HEK293 (cell line): ENCODE measurements at regions not wholly inside any gene's neighbourhood (a gene's known extent, or its start where the extent isn't known, plus 50 kb on each side); places are given as distances from the start of the nearest gene placed in this dataset.

ENCODE experiments used
- CTCF ChIA-PET: fragments of 350-600 bp; formaldehyde crosslinking; extraction: SDS; loops from one replicate; lab custom pipeline; 2021; ENCODE audit warnings: antibody characterized with exemption; lab: Yijun Ruan, JAX
- POLR2A ChIA-PET: fragments of 300-600 bp; formaldehyde crosslinking; extraction: SDS; loops from one replicate; lab custom pipeline; 2020; ENCODE audit warnings: antibody characterized with exemption, inconsistent platforms; lab: Yijun Ruan, JAX
- H3K27ac ChIP-seq: fragments of 200-500 bp; sonication (Bioruptor generic); 2 replicates; pipeline ENCODE4 v1.5.1; 2014; ENCODE audit warnings: low read depth, low read length, control low read depth, inconsistent platforms; ENCODE audit errors: extremely low read depth
- H3K36me3 ChIP-seq, 2 experiments: fragments of 200-500 bp in 1 of 2; sonication (Bioruptor generic) in 1 of 2; 1 replicate in 1 of 2; 2 replicates in 1 of 2; pipeline ENCODE4 v1.5.1; 2014 to 2017; ENCODE audit warnings: inconsistent platforms in 2 of 2, low read length in 2 of 2; ENCODE audit not compliant: control insufficient read depth in 2 of 2, insufficient read depth in 1 of 2
- H3K4me1 ChIP-seq: fragments of 200-500 bp; sonication (Bioruptor generic); 2 replicates; pipeline ENCODE4 v1.5.1; 2014; ENCODE audit warnings: mild to moderate bottlenecking, low read length, inconsistent platforms; ENCODE audit not compliant: control insufficient read depth, insufficient read depth
- H3K4me3 ChIP-seq: 2 replicates; pipeline ENCODE4 v1.5.1; 2011; ENCODE audit warnings: low read depth, mild to moderate bottlenecking, control low read depth, low read length, moderate library complexity
- H3K9me3 ChIP-seq: fragments of 200-500 bp; sonication (Bioruptor generic); 2 replicates; pipeline ENCODE4 v1.5.1; 2014; ENCODE audit warnings: low read depth, low read length, inconsistent platforms; ENCODE audit not compliant: control insufficient read depth, insufficient read depth
- GLIS2 ChIP-seq: fragments of 450-650 bp; formaldehyde crosslinking; IDR thresholded peaks from 2 replicates; pipeline ENCODE4 v1.5.1; 2016; ENCODE audit warnings: missing biosample characterization, missing genetic modification characterization
- HOXA7 ChIP-seq: sonication (generic); formaldehyde crosslinking; IDR thresholded peaks from 2 replicates; pipeline ENCODE4 v1.8.1; 2022; ENCODE audit warnings: missing genetic modification reagents, borderline replicate concordance
- KLF10 ChIP-seq: fragments of 450-650 bp; IDR thresholded peaks from 2 replicates; pipeline ENCODE4 v1.5.1; 2018; ENCODE audit warnings: missing biosample characterization, mild to moderate bottlenecking, missing genetic modification characterization
- KLF7 ChIP-seq: fragments of 450-650 bp; formaldehyde crosslinking; IDR thresholded peaks from 2 replicates; pipeline ENCODE4 v1.5.1; 2016; ENCODE audit warnings: missing biosample characterization, missing genetic modification characterization, borderline replicate concordance
- PRDM1 ChIP-seq: fragments of 450-650 bp; formaldehyde crosslinking; IDR thresholded peaks from 2 replicates; pipeline ENCODE4; 2016; ENCODE audit warnings: missing biosample characterization, missing genetic modification characterization
- TRIM28 ChIP-seq: IDR thresholded peaks from 2 replicates; pipeline ENCODE4 v1.6.1; 2011; ENCODE audit warnings: low read length, control low read depth, borderline replicate concordance
- ZBTB1 ChIP-seq: fragments of 450-650 bp; formaldehyde crosslinking; IDR thresholded peaks from 2 replicates; pipeline ENCODE4 v1.5.1; 2016; ENCODE audit warnings: missing biosample characterization, missing genetic modification characterization
- ZBTB8A ChIP-seq: fragments of 450-650 bp; formaldehyde crosslinking; IDR thresholded peaks from 2 replicates; pipeline ENCODE4 v1.5.1; 2016; ENCODE audit warnings: missing biosample characterization, missing genetic modification characterization
- ZNF121 ChIP-seq: fragments of 450-650 bp; formaldehyde crosslinking; IDR thresholded peaks from 2 replicates; pipeline ENCODE4 v1.5.1; 2016; ENCODE audit warnings: missing biosample characterization, missing genetic modification characterization
- ZNF211 ChIP-seq: fragments of 450-650 bp; formaldehyde crosslinking; IDR thresholded peaks from 2 replicates; pipeline ENCODE4 v1.5.1; 2016; ENCODE audit warnings: low read depth, missing biosample characterization, missing genetic modification characterization
- ZNF335 ChIP-seq: fragments of 450-650 bp; formaldehyde crosslinking; conservative IDR thresholded peaks from 2 replicates; pipeline ENCODE4 v1.5.1; 2016; ENCODE audit warnings: missing biosample characterization, missing genetic modification characterization
- ZNF350 ChIP-seq: fragments of 450-650 bp; formaldehyde crosslinking; IDR thresholded peaks from 2 replicates; pipeline ENCODE4 v1.5.0; 2017; ENCODE audit warnings: missing biosample characterization, mild to moderate bottlenecking, missing genetic modification characterization
- ZNF398 ChIP-seq: fragments of 450-650 bp; formaldehyde crosslinking; IDR thresholded peaks from 2 replicates; pipeline ENCODE4 v1.5.1; 2017; ENCODE audit warnings: missing biosample characterization, missing genetic modification characterization
- ZNF423 ChIP-seq: fragments of 450-650 bp; formaldehyde crosslinking; IDR thresholded peaks from 2 replicates; pipeline ENCODE4 v1.5.1; 2016; ENCODE audit warnings: missing biosample characterization, missing genetic modification characterization
- ZNF488 ChIP-seq: fragments of 450-650 bp; formaldehyde crosslinking; IDR thresholded peaks from 2 replicates; pipeline ENCODE4 v1.5.1; 2016; ENCODE audit warnings: missing biosample characterization, missing genetic modification characterization
- ZNF501 ChIP-seq: fragments of 450-650 bp; formaldehyde crosslinking; IDR thresholded peaks from 2 replicates; pipeline ENCODE4 v1.5.1; 2016; ENCODE audit warnings: missing biosample characterization, missing genetic modification characterization
- ZNF596 ChIP-seq: fragments of 450-650 bp; IDR thresholded peaks from 2 replicates; pipeline ENCODE4 v1.5.0; 2018; ENCODE audit warnings: missing biosample characterization, mild to moderate bottlenecking, missing genetic modification characterization, moderate library complexity
- ZNF660 ChIP-seq: fragments of 450-650 bp; IDR thresholded peaks from 2 replicates; pipeline ENCODE4 v1.5.1; 2018; ENCODE audit warnings: missing biosample characterization, mild to moderate bottlenecking, missing genetic modification characterization
- ZNF701 ChIP-seq: fragments of 450-650 bp; formaldehyde crosslinking; IDR thresholded peaks from 2 replicates; pipeline ENCODE4 v1.5.1; 2016; ENCODE audit warnings: missing biosample characterization, missing genetic modification characterization
- ZNF747 ChIP-seq: fragments of 450-650 bp; formaldehyde crosslinking; IDR thresholded peaks from 2 replicates; pipeline ENCODE4 v1.5.1; 2016; ENCODE audit warnings: missing biosample characterization, missing genetic modification characterization
- ZNF792 ChIP-seq: fragments of 450-650 bp; formaldehyde crosslinking; IDR thresholded peaks from 2 replicates; pipeline ENCODE4 v1.5.1; 2016; ENCODE audit warnings: missing biosample characterization, missing genetic modification characterization
- TF ChIP-seq, protein P1 (sequence below): fragments of 450-650 bp; formaldehyde crosslinking; conservative IDR thresholded peaks from 2 replicates; pipeline ENCODE4 v1.5.1; 2016; ENCODE audit warnings: low read depth, missing biosample characterization, missing genetic modification characterization
- TF ChIP-seq, protein P2 (sequence below): fragments of 450-650 bp; formaldehyde crosslinking; IDR thresholded peaks from 2 replicates; pipeline ENCODE4 v1.5.1; 2016; ENCODE audit warnings: missing biosample characterization, missing genetic modification characterization

GRCh38 chr3:68139897-68140296 lies 485.5 kb upstream of the SUCLG2 start (continued):
- TF ChIP-seq, protein P1, sequence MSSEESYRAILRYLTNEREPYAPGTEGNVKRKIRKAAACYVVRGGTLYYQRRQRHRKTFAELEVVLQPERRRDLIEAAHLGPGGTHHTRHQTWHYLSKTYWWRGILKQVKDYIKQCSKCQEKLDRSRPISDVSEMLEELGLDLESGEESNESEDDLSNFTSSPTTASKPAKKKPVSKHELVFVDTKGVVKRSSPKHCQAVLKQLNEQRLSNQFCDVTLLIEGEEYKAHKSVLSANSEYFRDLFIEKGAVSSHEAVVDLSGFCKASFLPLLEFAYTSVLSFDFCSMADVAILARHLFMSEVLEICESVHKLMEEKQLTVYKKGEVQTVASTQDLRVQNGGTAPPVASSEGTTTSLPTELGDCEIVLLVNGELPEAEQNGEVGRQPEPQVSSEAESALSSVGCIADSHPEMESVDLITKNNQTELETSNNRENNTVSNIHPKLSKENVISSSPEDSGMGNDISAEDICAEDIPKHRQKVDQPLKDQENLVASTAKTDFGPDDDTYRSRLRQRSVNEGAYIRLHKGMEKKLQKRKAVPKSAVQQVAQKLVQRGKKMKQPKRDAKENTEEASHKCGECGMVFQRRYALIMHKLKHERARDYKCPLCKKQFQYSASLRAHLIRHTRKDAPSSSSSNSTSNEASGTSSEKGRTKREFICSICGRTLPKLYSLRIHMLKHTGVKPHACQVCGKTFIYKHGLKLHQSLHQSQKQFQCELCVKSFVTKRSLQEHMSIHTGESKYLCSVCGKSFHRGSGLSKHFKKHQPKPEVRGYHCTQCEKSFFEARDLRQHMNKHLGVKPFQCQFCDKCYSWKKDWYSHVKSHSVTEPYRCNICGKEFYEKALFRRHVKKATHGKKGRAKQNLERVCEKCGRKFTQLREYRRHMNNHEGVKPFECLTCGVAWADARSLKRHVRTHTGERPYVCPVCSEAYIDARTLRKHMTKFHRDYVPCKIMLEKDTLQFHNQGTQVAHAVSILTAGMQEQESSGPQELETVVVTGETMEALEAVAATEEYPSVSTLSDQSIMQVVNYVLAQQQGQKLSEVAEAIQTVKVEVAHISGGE (tag by site-specific recombination) = no peak
- TF ChIP-seq KLF7 = no peak
- no peak for TF ChIP-seq GLIS2 (tag by site-specific recombination)
- no peak for TF ChIP-seq ZNF747
- no peak for TF ChIP-seq TRIM28
- no peak for TF ChIP-seq ZNF596
- TF ChIP-seq ZNF335 = no peak
- no peak for TF ChIP-seq ZNF488 (tag by site-specific recombination)
- TF ChIP-seq ZNF121 (tag by site-specific recombination) = no peak

- no peaks in the 10 kb centered on the region for H3K36me3 ChIP-seq
- no peaks in the 10 kb centered on the region for H3K4me1 ChIP-seq
- TF ChIP-seq KLF10 (tag by site-specific recombination) (no peak), ZBTB8A (no peak), ZNF660 (tag by site-specific recombination) (no peak), ZNF423 (tag by site-specific recombination) (no peak), ZNF501 (tag by site-specific recombination) (no peak), PRDM1 (no peak), GLIS2 (tag by site-specific recombination) (no peak), ZNF792 (no peak), ZNF211 (tag by site-specific recombination) (no peak), ZBTB1 (tag by site-specific recombination) (no peak)
- TF ChIP-seq, protein P2, sequence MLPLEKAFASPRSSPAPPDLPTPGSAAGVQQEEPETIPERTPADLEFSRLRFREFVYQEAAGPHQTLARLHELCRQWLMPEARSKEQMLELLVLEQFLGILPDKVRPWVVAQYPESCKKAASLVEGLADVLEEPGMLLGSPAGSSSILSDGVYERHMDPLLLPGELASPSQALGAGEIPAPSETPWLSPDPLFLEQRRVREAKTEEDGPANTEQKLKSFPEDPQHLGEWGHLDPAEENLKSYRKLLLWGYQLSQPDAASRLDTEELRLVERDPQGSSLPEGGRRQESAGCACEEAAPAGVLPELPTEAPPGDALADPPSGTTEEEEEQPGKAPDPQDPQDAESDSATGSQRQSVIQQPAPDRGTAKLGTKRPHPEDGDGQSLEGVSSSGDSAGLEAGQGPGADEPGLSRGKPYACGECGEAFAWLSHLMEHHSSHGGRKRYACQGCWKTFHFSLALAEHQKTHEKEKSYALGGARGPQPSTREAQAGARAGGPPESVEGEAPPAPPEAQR (tag by site-specific recombination) = no peak
- TF ChIP-seq, all 188 proteins: peak for 0
- Histone ChIP-seq H3K27ac (no peak overlapping the region), H3K9me3 (no peaks in the 10 kb centered on the region), H3K4me3 (no peak overlapping the region)
- ChIA-PET CTCF (no interaction called here), POLR2A (no interaction called here)
These were observed 482.0 kb upstream of the SUCLG2 start for GRCh38 chr3:68136411-68136810.

GRCh38 chr3:68135067-68135466 lies 480.7 kb upstream of the SUCLG2 start:
- POLR2A ChIA-PET = no interaction called here
- no peaks in the 10 kb centered on the region for H3K4me1 ChIP-seq
- H3K27ac ChIP-seq = no peak overlapping the region
- CTCF ChIA-PET = no interaction called here
- H3K9me3 ChIP-seq = no peaks in the 10 kb centered on the region
- no peak for TF ChIP-seq ZNF701 (tag by site-specific recombination)
- no peak for TF ChIP-seq HOXA7
- TF ChIP-seq ZNF350 (tag by site-specific recombination) = no peak
- TF ChIP-seq, protein P2 (tag by site-specific recombination) = no peak
- no peak for TF ChIP-seq ZNF398 (tag by site-specific recombination)
- no peaks in the 10 kb centered on the region for H3K36me3 ChIP-seq
- no peak overlapping the region for H3K4me3 ChIP-seq
